Neural cell (in vitro differentiated cells): ENCODE measurements at regions not wholly inside any gene's neighbourhood (a gene's known extent, or its start where the extent isn't known, plus 50 kb on each side); places are given as distances from the start of the nearest gene placed in this dataset.
A peak's percentile ranks its signal among the peaks of the same experiment; 100 is the strongest.

Source experiments
- H2AFZ ChIP-seq: fragments of 200-600, 300-800 bp; sonication (generic), shearing (Covaris generic); 2 replicates; pipeline ENCODE4 v1.6.0; 2014; ENCODE audit warnings: low read depth, mild to moderate bottlenecking, antibody characterized with exemption, low read length, moderate library complexity
- H3F3A ChIP-seq: fragments of 200-600 bp; shearing (Covaris generic); 2 replicates; pipeline ENCODE4 v1.6.1; 2016; ENCODE audit warnings: mild to moderate bottlenecking, moderate library complexity, mixed read lengths, antibody characterized with exemption, low read length; ENCODE audit not compliant: insufficient read depth, poor library complexity, severe bottlenecking
- H3K27ac ChIP-seq: fragments of 200-600, 300-800 bp; sonication (generic), shearing (Covaris generic); 2 replicates; pipeline ENCODE4 v1.5.1; 2014; ENCODE audit warnings: mild to moderate bottlenecking, low read length, moderate library complexity
- H3K27me3 ChIP-seq: fragments of 300-800, 200-600 bp; sonication (generic), shearing (Covaris generic); 2 replicates; pipeline ENCODE4 v1.6.0; 2014; ENCODE audit warnings: mild to moderate bottlenecking, low read depth, low read length, moderate library complexity; ENCODE audit not compliant: insufficient read depth
- H3K36me3 ChIP-seq: fragments of 300-800, 200-600 bp; sonication (generic), shearing (Covaris generic); 2 replicates; pipeline ENCODE4 v1.5.1; 2014; ENCODE audit warnings: mild to moderate bottlenecking, antibody characterized with exemption, low read length, moderate library complexity; ENCODE audit not compliant: insufficient read depth
- H3K4me2 ChIP-seq: fragments of 300-800, 200-600 bp; sonication (generic), shearing (Covaris generic); 2 replicates; pipeline ENCODE4 v1.6.0; 2014; ENCODE audit warnings: mild to moderate bottlenecking, low read length
- H3K4me3 ChIP-seq: fragments of 300-800, 200-600 bp; sonication (generic), shearing (Covaris generic); 2 replicates; pipeline ENCODE4 v1.5.1; 2014; ENCODE audit warnings: mild to moderate bottlenecking, low read length, moderate library complexity
- H3K79me2 ChIP-seq: fragments of 200-600 bp; shearing (Covaris generic); replicated peaks from 2 replicates; pipeline ENCODE4 v1.6.0; 2014; ENCODE audit warnings: mild to moderate bottlenecking, low read length, moderate library complexity; ENCODE audit not compliant: insufficient read depth
- H3K9ac ChIP-seq: fragments of 300-800, 200-600 bp; sonication (generic), shearing (Covaris generic); 2 replicates; pipeline ENCODE4 v1.6.1; 2016; ENCODE audit warnings: mild to moderate bottlenecking, low read length, mixed read lengths
- H3K9me2 ChIP-seq: fragments of 200-600 bp; shearing (Covaris generic); 2 replicates; pipeline ENCODE4 v1.6.1; 2016; ENCODE audit warnings: mild to moderate bottlenecking, low read length, mixed read lengths; ENCODE audit not compliant: insufficient read depth
- H3K9me3 ChIP-seq: fragments of 200-600, 300-800 bp; sonication (generic), shearing (Covaris generic); 2 replicates; pipeline ENCODE4 v1.6.1; 2016; ENCODE audit warnings: mild to moderate bottlenecking, mixed run types, low read length, moderate library complexity, mixed read lengths
- H4K20me1 ChIP-seq: fragments of 200-600 bp; shearing (Covaris generic); 2 replicates; pipeline ENCODE4 v1.6.1; 2016; ENCODE audit warnings: mild to moderate bottlenecking, mixed run types; ENCODE audit not compliant: insufficient read depth
- EP300 ChIP-seq: fragments of 450-650 bp; conservative IDR thresholded peaks from 2 replicates; pipeline ENCODE4 v1.6.1; 2014; ENCODE audit warnings: antibody characterized with exemption, mild to moderate bottlenecking, moderate library complexity; ENCODE audit not compliant: poor library complexity, severe bottlenecking
- EZH2 ChIP-seq: fragments of 200-600, 300-800 bp; shearing (Covaris generic), sonication (generic); IDR thresholded peaks from 2 replicates; pipeline ENCODE4 v1.6.1; 2014; ENCODE audit warnings: antibody characterized with exemption, low read length, borderline replicate concordance, mild to moderate bottlenecking; ENCODE audit not compliant: insufficient read depth, poor library complexity, severe bottlenecking
- MXI1 ChIP-seq: fragments of 450-650 bp; conservative IDR thresholded peaks from 2 replicates; pipeline ENCODE4 v1.6.1; 2014; ENCODE audit warnings: antibody characterized with exemption, mild to moderate bottlenecking; ENCODE audit not compliant: poor library complexity, severe bottlenecking
- POLR2AphosphoS5 ChIP-seq: IDR thresholded peaks from 2 replicates; pipeline ENCODE4 v1.6.1; 2012
- RAD21 ChIP-seq: fragments of 450-650 bp; conservative IDR thresholded peaks from 2 replicates; pipeline ENCODE4 v1.6.1; 2014; ENCODE audit warnings: antibody characterized with exemption, mild to moderate bottlenecking, moderate library complexity
- SMC3 ChIP-seq: fragments of 450-650 bp; conservative IDR thresholded peaks from 2 replicates; pipeline ENCODE4 v1.6.1; 2014; ENCODE audit warnings: antibody characterized with exemption, mild to moderate bottlenecking, moderate library complexity; ENCODE audit not compliant: poor library complexity
- TAF1 ChIP-seq: IDR thresholded peaks from 2 replicates; pipeline ENCODE4 v1.6.1; 2012; ENCODE audit warnings: low read depth
- TF ChIP-seq, protein P1 (sequence below): fragments of 450-650 bp; IDR thresholded peaks from 2 replicates; pipeline ENCODE4 v1.5.1; 2014; ENCODE audit warnings: antibody characterized with exemption, mild to moderate bottlenecking, moderate library complexity; ENCODE audit not compliant: poor library complexity, severe bottlenecking
- TF ChIP-seq, protein P2 (sequence below): IDR thresholded peaks from 2 replicates; pipeline ENCODE4 v1.6.1; 2012; ENCODE audit warnings: borderline replicate concordance

DNA sequence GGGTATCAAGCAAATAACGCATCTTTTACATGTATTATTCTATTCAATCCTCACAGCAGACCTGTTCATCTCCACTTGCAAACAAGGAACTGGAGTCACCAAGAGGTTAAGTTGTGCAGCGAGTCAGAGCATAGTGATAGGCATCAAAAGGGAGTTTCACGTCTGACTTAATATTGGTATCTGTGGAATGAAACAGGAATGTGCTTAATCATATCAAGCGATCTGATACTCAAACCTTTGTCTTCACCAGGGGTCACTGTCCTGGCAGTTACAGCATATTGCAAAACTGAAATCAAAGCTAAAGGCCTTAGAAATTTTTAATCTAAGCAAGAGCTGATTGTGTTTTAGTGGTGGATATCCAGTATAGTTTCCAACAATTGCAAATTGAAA lies 271.6 kb downstream of the PLK2 start:
- no peak overlapping the region for H3K9ac ChIP-seq
- H3F3A ChIP-seq: no peaks in the 10 kb centered on the region
- H3K4me3 ChIP-seq: no peak overlapping the region
- H3K4me2 ChIP-seq: no peak overlapping the region
- TF ChIP-seq, protein P1, sequence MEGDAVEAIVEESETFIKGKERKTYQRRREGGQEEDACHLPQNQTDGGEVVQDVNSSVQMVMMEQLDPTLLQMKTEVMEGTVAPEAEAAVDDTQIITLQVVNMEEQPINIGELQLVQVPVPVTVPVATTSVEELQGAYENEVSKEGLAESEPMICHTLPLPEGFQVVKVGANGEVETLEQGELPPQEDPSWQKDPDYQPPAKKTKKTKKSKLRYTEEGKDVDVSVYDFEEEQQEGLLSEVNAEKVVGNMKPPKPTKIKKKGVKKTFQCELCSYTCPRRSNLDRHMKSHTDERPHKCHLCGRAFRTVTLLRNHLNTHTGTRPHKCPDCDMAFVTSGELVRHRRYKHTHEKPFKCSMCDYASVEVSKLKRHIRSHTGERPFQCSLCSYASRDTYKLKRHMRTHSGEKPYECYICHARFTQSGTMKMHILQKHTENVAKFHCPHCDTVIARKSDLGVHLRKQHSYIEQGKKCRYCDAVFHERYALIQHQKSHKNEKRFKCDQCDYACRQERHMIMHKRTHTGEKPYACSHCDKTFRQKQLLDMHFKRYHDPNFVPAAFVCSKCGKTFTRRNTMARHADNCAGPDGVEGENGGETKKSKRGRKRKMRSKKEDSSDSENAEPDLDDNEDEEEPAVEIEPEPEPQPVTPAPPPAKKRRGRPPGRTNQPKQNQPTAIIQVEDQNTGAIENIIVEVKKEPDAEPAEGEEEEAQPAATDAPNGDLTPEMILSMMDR: peak; percentile 18
- TF ChIP-seq POLR2AphosphoS5: no peak
- peak overlapping the region; percentile 33 for H3K27ac ChIP-seq
- H4K20me1 ChIP-seq: no peaks in the 10 kb centered on the region
- H2AFZ ChIP-seq: no peak overlapping the region
- no peaks in the 10 kb centered on the region for H3K27me3 ChIP-seq
- H3K36me3 ChIP-seq: no peaks in the 10 kb centered on the region
- H3K79me2 ChIP-seq: no peaks in the 10 kb centered on the region
- H3K9me2 ChIP-seq: no peaks in the 10 kb centered on the region
- H3K9me3 ChIP-seq: no peaks in the 10 kb centered on the region

DNA sequence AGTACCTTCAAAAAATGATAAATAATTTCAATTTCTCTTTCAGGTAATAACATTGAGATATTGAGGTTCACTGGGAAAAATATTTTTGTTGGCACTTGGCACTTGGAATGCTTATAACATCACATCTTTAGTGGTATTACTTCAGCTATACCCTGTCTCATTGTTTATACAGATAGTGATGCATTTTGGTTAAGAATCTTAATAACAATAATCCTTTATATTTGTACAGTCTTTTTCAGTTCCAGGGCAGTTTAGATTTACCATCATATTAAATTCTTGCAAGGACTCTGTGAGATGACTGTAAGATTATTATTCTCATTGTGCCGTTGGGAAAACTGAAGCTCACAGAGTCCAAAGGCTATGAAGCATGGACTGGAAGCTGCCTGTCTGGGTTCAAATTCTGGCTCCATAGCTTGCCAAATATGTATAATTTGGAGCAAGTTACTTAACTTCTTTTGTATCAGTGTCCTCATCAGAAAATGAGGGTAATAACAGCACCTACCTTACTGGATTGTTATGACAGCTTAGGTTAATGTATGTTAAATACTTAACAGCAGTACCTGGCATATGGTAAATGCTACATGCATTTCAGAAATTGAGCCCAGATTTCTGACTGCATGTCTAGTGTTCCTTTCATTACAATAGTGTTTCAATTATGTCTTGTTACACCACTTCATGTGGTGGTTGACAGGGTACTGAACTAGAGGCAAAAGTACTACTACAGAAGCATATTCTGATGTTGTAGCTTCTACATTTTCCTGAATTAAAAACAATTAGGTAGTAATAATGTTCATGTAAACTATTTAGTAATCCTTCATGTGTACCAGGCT lies 272.2 kb downstream of the PLK2 start:
- no peak overlapping the region for H3K4me2 ChIP-seq
- no peaks in the 10 kb centered on the region for H3F3A ChIP-seq
- H3K27ac ChIP-seq: peak overlapping the region; percentile 33
- H3K79me2 ChIP-seq: no peaks in the 10 kb centered on the region
- H3K9me3 ChIP-seq: no peaks in the 10 kb centered on the region
- H3K9me2 ChIP-seq: no peaks in the 10 kb centered on the region
- no peaks in the 10 kb centered on the region for H3K27me3 ChIP-seq
- H4K20me1 ChIP-seq: no peaks in the 10 kb centered on the region
- no peak for TF ChIP-seq EZH2
- peak; percentile 19 for TF ChIP-seq SMC3
- no peak overlapping the region for H2AFZ ChIP-seq
- no peak overlapping the region for H3K4me3 ChIP-seq
- H3K9ac ChIP-seq: no peak overlapping the region
- no peaks in the 10 kb centered on the region for H3K36me3 ChIP-seq

DNA sequence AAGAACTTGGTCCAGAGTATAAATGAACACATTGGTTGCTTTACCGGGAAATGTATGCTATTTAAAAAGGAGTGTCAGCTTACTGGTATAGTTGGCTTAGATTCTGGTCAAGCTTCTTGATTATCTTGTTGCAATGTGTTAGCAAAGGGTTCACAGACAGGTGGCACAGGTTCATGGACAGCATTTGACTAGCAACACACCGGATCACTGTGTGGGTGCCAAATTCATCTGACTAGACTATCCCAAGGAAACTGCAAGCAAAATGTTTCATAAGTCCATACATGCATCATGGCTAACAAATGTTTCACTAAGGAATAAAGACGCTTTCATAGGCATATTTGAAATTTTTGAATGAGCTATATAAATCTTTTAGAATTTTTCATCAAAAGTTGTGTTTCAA lies 274.1 kb downstream of the PLK2 start:
- Histone ChIP-seq H4K20me1 (no peaks in the 10 kb centered on the region), H3K4me2 (no peak overlapping the region), H2AFZ (no peak overlapping the region), H3K9me2 (no peaks in the 10 kb centered on the region), H3K27ac (no peak overlapping the region), H3K27me3 (no peaks in the 10 kb centered on the region), H3K9me3 (no peaks in the 10 kb centered on the region), H3K4me3 (no peak overlapping the region), H3K9ac (no peak overlapping the region), H3K79me2 (no peaks in the 10 kb centered on the region), H3F3A (no peaks in the 10 kb centered on the region), H3K36me3 (no peaks in the 10 kb centered on the region)
- no peak for TF ChIP-seq RAD21
- TF ChIP-seq POLR2AphosphoS5: no peak
- no peak for TF ChIP-seq SMC3
- TF ChIP-seq TAF1: no peak
- no peak for TF ChIP-seq MXI1

DNA sequence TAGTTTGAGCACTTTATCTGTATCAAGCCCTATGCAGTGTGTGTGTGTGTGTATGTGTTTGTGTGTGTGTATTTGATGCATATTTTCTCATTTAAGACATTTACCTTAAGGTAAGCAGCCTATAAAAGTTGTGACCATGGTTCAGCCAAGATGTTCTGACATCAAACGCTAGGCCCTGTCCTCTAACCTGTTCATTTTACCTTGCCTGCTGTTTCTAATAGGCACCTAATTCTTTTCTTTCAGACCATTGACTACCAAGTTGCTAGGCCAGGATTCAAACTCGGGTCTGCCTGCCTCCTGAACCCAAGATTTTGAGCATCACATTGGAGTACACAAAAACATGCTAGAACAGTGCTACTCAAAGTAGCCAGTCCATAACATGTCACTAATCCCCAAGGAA lies 274.5 kb downstream of the PLK2 start:
- no peak overlapping the region for H3K27ac ChIP-seq
- H3K79me2 ChIP-seq: no peaks in the 10 kb centered on the region
- H3K4me3 ChIP-seq: no peak overlapping the region
- no peaks in the 10 kb centered on the region for H3K27me3 ChIP-seq
- H4K20me1 ChIP-seq: no peaks in the 10 kb centered on the region
- no peak overlapping the region for H2AFZ ChIP-seq
- no peaks in the 10 kb centered on the region for H3K9me2 ChIP-seq
- no peaks in the 10 kb centered on the region for H3K9me3 ChIP-seq
- TF ChIP-seq TAF1 (no peak), POLR2AphosphoS5 (no peak), EZH2 (no peak), EP300 (no peak), SMC3 (no peak), RAD21 (no peak), MXI1 (no peak)
- TF ChIP-seq, protein P2, sequence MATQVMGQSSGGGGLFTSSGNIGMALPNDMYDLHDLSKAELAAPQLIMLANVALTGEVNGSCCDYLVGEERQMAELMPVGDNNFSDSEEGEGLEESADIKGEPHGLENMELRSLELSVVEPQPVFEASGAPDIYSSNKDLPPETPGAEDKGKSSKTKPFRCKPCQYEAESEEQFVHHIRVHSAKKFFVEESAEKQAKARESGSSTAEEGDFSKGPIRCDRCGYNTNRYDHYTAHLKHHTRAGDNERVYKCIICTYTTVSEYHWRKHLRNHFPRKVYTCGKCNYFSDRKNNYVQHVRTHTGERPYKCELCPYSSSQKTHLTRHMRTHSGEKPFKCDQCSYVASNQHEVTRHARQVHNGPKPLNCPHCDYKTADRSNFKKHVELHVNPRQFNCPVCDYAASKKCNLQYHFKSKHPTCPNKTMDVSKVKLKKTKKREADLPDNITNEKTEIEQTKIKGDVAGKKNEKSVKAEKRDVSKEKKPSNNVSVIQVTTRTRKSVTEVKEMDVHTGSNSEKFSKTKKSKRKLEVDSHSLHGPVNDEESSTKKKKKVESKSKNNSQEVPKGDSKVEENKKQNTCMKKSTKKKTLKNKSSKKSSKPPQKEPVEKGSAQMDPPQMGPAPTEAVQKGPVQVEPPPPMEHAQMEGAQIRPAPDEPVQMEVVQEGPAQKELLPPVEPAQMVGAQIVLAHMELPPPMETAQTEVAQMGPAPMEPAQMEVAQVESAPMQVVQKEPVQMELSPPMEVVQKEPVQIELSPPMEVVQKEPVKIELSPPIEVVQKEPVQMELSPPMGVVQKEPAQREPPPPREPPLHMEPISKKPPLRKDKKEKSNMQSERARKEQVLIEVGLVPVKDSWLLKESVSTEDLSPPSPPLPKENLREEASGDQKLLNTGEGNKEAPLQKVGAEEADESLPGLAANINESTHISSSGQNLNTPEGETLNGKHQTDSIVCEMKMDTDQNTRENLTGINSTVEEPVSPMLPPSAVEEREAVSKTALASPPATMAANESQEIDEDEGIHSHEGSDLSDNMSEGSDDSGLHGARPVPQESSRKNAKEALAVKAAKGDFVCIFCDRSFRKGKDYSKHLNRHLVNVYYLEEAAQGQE: no peak
- TF ChIP-seq, protein P1: no peak
- H3K4me2 ChIP-seq: no peak overlapping the region
- no peak overlapping the region for H3K9ac ChIP-seq
- H3F3A ChIP-seq: no peaks in the 10 kb centered on the region
- no peaks in the 10 kb centered on the region for H3K36me3 ChIP-seq
